Spleen (tissue), 7 donors: ENCODE measurements at regions not wholly inside any gene's neighbourhood (a gene's known extent, or its start where the extent isn't known, plus 50 kb on each side); places are given as distances from the start of the nearest gene placed in this dataset.

Experiments
- CTCF ChIP-seq, 11 experiments: fragments of 200-600 bp in 7 of 11; fragments of 450-650 bp in 4 of 11; sonication (generic) in 4 of 11; IDR thresholded peaks in 8 of 11; conservative IDR thresholded peaks in 3 of 11; 1 replicate in 7 of 11; 2 replicates in 4 of 11; pipeline versions ENCODE4 v1.4.0 to v1.8.0; 2016 to 2021; ENCODE audit warnings: antibody characterized with exemption in 11 of 11, inconsistent platforms in 4 of 11, mild to moderate bottlenecking in 1 of 11
- POLR2AphosphoS5 ChIP-seq, 3 donors: sonication (generic); formaldehyde crosslinking; IDR thresholded peaks; one replicate each; pipeline ENCODE4 v1.5.1; 2017; ENCODE audit warnings: antibody characterized with exemption in 3 of 3
- donor health status: DM: no; HTN: no; CAD: no; lungs with moderate emphysema.
- donor health status: DM: no; HTN: no; CAD: no.
- donor health status: DM: no; HTN: no; CAD: no.

- TF ChIP-seq CTCF (IDR thresholded peaks at IDR 0.05 in 8 of 11, conservative IDR thresholded peaks at IDR 0.05 in 3 of 11) = no peak
- TF ChIP-seq POLR2AphosphoS5 (IDR thresholded peaks at IDR 0.05) = no peak
Observed at GRCh38 chr5:2901096-2901495, 149.6 kb upstream of the IRX2 start.
